GM19438 (cell line): ENCODE measurements at regions not wholly inside any gene's neighbourhood (a gene's known extent, or its start where the extent isn't known, plus 50 kb on each side); places are given as distances from the start of the nearest gene placed in this dataset.
A peak's percentile ranks its signal among the peaks of the same experiment; 100 is the strongest.

Experiments
- ATAC-seq: cut with Tn5 transposase; IDR thresholded peaks from one replicate; pipeline ENCODE4 v1.9.1; 2021; ENCODE audit warnings: low read depth; ENCODE audit not compliant: unreplicated experiment

GRCh38 chr11:103844327-103845215 is 191.9 kb upstream of the DDI1 start:
- peak; percentile 98 for ATAC-seq

GRCh38 chr11:103845331-103845730 is 191.1 kb upstream of the DDI1 start:
- ATAC-seq = no peak

GRCh38 chr11:103848686-103849085 is 187.8 kb upstream of the DDI1 start:
- no peak for ATAC-seq

- ATAC-seq = no peak
Observed at GRCh38 chr11:103849366-103849765, 187.1 kb upstream of the DDI1 start.

- ATAC-seq = no peak
Observed at GRCh38 chr11:103850419-103851165, 185.8 kb upstream of the DDI1 start.

- no peak for ATAC-seq
Observed at GRCh38 chr11:103851166-103851651, 185.2 kb upstream of the DDI1 start.
